Stimulated activated naive CD8-positive, alpha-beta T cell treated with anti-CD3 and anti-CD28 coated beads, Interleukin-15, Interleukin-2, amounts not matched to agents 100 U/mL and 50 U/mL, for 24 hours (primary cell): ENCODE measurements at regions not wholly inside any gene's neighbourhood (a gene's known extent, or its start where the extent isn't known, plus 50 kb on each side); places are given as distances from the start of the nearest gene placed in this dataset.
"Not testable (repeated sequence)": the region's sequence is repeated elsewhere in the genome, so short reads cannot be mapped to it uniquely, and the experiment has no call there.

Experiments
- ATAC-seq: fragments of 150-1000 bp; cut with Tn5 transposase; one replicate; pipeline ENCODE4 v1.10.0; 2021
- DNase-seq: peaks from one replicate; pipeline ENCODE4 v3.0.0; 2021

GRCh38 chr12:86555491-86555890 lies 299.3 kb upstream of the MGAT4C start:
- not testable (repeated sequence) for DNase-seq, ATAC-seq

GRCh38 chr12:86551146-86551571 lies 295.0 kb upstream of the MGAT4C start:
- no peak for ATAC-seq

GRCh38 chr12:86550218-86551145 lies 294.3 kb upstream of the MGAT4C start:
- ATAC-seq (no peak), DNase-seq (no peak)

More at GRCh38 chr12:86551146-86551571, 295.0 kb upstream of the MGAT4C start:
- no peak for DNase-seq

- no peak for ATAC-seq
- no peak for DNase-seq
Measured at GRCh38 chr12:86543716-86544115, 287.5 kb upstream of the MGAT4C start.

GRCh38 chr12:86530996-86531655 lies 274.9 kb upstream of the MGAT4C start:
- ATAC-seq (no peak), DNase-seq (no peak)

GRCh38 chr12:86526060-86526595 lies 269.9 kb upstream of the MGAT4C start:
- DNase-seq (no peak), ATAC-seq (no peak)

GRCh38 chr12:86523844-86524243 lies 267.7 kb upstream of the MGAT4C start:
- ATAC-seq (no peak), DNase-seq (no peak)

- no peak for DNase-seq
- ATAC-seq = no peak
Measured at GRCh38 chr12:86521870-86522269, 265.7 kb upstream of the MGAT4C start.

- ATAC-seq = no peak
Measured at GRCh38 chr12:86513226-86513625, 257.0 kb upstream of the MGAT4C start.

GRCh38 chr12:86496595-86496994 lies 240.4 kb upstream of the MGAT4C start:
- no peak for ATAC-seq

More at GRCh38 chr12:86513226-86513625, 257.0 kb upstream of the MGAT4C start:
- no peak for DNase-seq

GRCh38 chr12:86484473-86484872 lies 228.3 kb upstream of the MGAT4C start:
- no peak for DNase-seq
- no peak for ATAC-seq

More at GRCh38 chr12:86496595-86496994, 240.4 kb upstream of the MGAT4C start:
- DNase-seq = no peak

- no peak for ATAC-seq
- DNase-seq = no peak
Measured at GRCh38 chr12:86473231-86473630, 217.0 kb upstream of the MGAT4C start.

GRCh38 chr12:86456776-86457175 lies 200.6 kb upstream of the MGAT4C start:
- DNase-seq = no peak
- ATAC-seq = no peak

- DNase-seq (no peak), ATAC-seq (no peak)
Measured at GRCh38 chr12:86456241-86456640, 200.1 kb upstream of the MGAT4C start.

- ATAC-seq (no peak), DNase-seq (no peak)
Measured at GRCh38 chr12:86445356-86445755, 189.2 kb upstream of the MGAT4C start.

- no peak for DNase-seq
- ATAC-seq = no peak
Measured at GRCh38 chr12:86435053-86435452, 178.9 kb upstream of the MGAT4C start.

GRCh38 chr12:86429824-86430223 lies 173.6 kb upstream of the MGAT4C start:
- DNase-seq = no peak
- ATAC-seq = no peak

- ATAC-seq = no peak
Measured at GRCh38 chr12:86421333-86421732, 165.1 kb upstream of the MGAT4C start.

GRCh38 chr12:86414201-86414600 lies 158.0 kb upstream of the MGAT4C start:
- no peak for DNase-seq
- no peak for ATAC-seq

More at GRCh38 chr12:86421333-86421732, 165.1 kb upstream of the MGAT4C start:
- no peak for DNase-seq

- no peak for DNase-seq
- no peak for ATAC-seq
Measured at GRCh38 chr12:86411710-86412109, 155.5 kb upstream of the MGAT4C start.

- ATAC-seq (no peak), DNase-seq (no peak)
Measured at GRCh38 chr12:86407620-86408208, 151.5 kb upstream of the MGAT4C start.

GRCh38 chr12:86389949-86390348 lies 133.8 kb upstream of the MGAT4C start:
- no peak for ATAC-seq

More at GRCh38 chr12:86389949-86390348, 133.8 kb upstream of the MGAT4C start:
- DNase-seq = no peak
